ENCODE measurements at regions not wholly inside any gene's neighbourhood (a gene's known extent, or its start where the extent isn't known, plus 50 kb on each side); places are given as distances from the start of the nearest gene placed in this dataset.

DNA sequence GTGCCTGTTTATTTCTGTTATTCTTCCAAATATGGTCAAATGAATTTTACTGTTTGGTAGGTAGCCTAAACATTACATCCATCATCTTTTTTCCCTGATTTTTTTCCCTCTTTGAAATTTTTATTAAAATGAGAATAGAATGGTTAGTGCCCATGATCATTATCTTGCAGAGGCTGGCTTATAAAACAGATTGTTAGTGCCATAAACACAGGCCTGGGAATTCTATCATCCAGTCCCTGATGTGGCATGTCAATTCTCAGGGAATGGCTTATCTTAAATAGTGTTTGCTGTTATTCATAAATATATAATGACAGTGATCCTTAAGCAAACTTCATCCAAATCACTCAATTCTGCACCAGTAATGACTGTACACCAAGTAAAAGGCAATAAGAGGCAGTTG, 207.3 kb downstream of the TUSC7 start:
- H3K9ac ChIP-seq (ENCODE audit: low read length), result no peak overlapping the region
- no peaks in the 10 kb centered on the region for H3K27me3 ChIP-seq (ENCODE audit: low read depth, low read length)
- H3K9me3 ChIP-seq (ENCODE audit: insufficient read depth, low read length), result no peaks in the 10 kb centered on the region
- H3K4me3 ChIP-seq (ENCODE audit: low read length), result no peak overlapping the region
- no peaks in the 10 kb centered on the region for H3K79me2 ChIP-seq (ENCODE audit: low read length)
- no peak overlapping the region for H2AFZ ChIP-seq (ENCODE audit: low read depth, low read length)
- no peak for TF ChIP-seq CTCF (IDR thresholded peaks at IDR 0.05; ENCODE audit: low read depth, low read length)
- no peak for TF ChIP-seq EZH2phosphoT487 (IDR thresholded peaks at IDR 0.05; ENCODE audit: low read depth)
- H3K36me3 ChIP-seq (replicated peaks; ENCODE audit: low read depth, low read length), result no peaks in the 10 kb centered on the region
- H4K20me1 ChIP-seq (ENCODE audit: insufficient read depth, low read length), result no peaks in the 10 kb centered on the region
- no peak overlapping the region for H3K4me2 ChIP-seq (ENCODE audit: low read length)
- H3K27ac ChIP-seq (ENCODE audit: low read length), result no peak overlapping the region
- no peaks in the 10 kb centered on the region for H3K4me1 ChIP-seq (ENCODE audit: low read length)

GRCh38 chr3:116920826-116921610, 211.4 kb downstream of the TUSC7 start:
- Histone ChIP-seq H3K4me2 (ENCODE audit: low read length) (no peak overlapping the region), H3K27ac (ENCODE audit: low read length) (no peak overlapping the region), H3K4me3 (ENCODE audit: low read length) (no peak overlapping the region), H3K9ac (ENCODE audit: low read length) (no peak overlapping the region), H3K79me2 (ENCODE audit: low read length) (no peaks in the 10 kb centered on the region), H3K36me3 (replicated peaks; ENCODE audit: low read depth, low read length) (no peaks in the 10 kb centered on the region), H3K4me1 (ENCODE audit: low read length) (no peaks in the 10 kb centered on the region), H4K20me1 (ENCODE audit: insufficient read depth, low read length) (no peaks in the 10 kb centered on the region), H3K9me3 (ENCODE audit: insufficient read depth, low read length) (no peaks in the 10 kb centered on the region), H2AFZ (ENCODE audit: low read depth, low read length) (no peak overlapping the region), H3K27me3 (ENCODE audit: low read depth, low read length) (no peaks in the 10 kb centered on the region)
- TF ChIP-seq EZH2phosphoT487 (IDR thresholded peaks at IDR 0.05; ENCODE audit: low read depth) (no peak), CTCF (IDR thresholded peaks at IDR 0.05; ENCODE audit: low read depth, low read length) (no peak)

DNA sequence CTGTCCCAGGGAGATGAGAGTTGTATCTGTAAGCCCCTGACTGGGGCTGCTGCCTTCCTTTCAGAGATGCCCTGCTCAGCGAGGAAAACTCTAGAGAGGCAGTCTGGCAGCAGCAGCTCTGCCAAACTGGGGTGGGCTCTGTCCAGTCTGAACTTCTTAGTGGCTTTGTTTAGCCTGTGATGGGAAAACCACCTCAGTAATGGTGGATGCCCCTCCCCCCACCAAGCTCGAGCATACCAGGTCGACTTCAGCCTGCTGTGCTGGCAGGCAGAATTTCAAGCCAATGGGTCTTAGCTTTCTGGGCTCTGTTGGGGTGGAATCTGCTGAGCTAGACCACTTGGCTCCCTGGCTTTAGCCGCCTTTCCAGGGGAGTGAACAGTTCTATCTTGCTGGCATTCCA, 218.3 kb downstream of the TUSC7 start:
- no peak for TF ChIP-seq CTCF (IDR thresholded peaks at IDR 0.05; ENCODE audit: low read depth, low read length)
- TF ChIP-seq EZH2phosphoT487 (IDR thresholded peaks at IDR 0.05; ENCODE audit: low read depth), result no peak
- H3K4me2 ChIP-seq (ENCODE audit: low read length), result no peak overlapping the region
- no peak overlapping the region for H3K9ac ChIP-seq (ENCODE audit: low read length)
- no peaks in the 10 kb centered on the region for H3K36me3 ChIP-seq (replicated peaks; ENCODE audit: low read depth, low read length)
- no peaks in the 10 kb centered on the region for H3K9me3 ChIP-seq (ENCODE audit: insufficient read depth, low read length)
- no peaks in the 10 kb centered on the region for H3K27me3 ChIP-seq (ENCODE audit: low read depth, low read length)
- no peak overlapping the region for H2AFZ ChIP-seq (ENCODE audit: low read depth, low read length)
- no peaks in the 10 kb centered on the region for H3K79me2 ChIP-seq (ENCODE audit: low read length)
- H3K4me3 ChIP-seq (ENCODE audit: low read length), result no peak overlapping the region
- H4K20me1 ChIP-seq (ENCODE audit: insufficient read depth, low read length), result no peaks in the 10 kb centered on the region
- no peak overlapping the region for H3K27ac ChIP-seq (ENCODE audit: low read length)
- H3K4me1 ChIP-seq (ENCODE audit: low read length), result no peaks in the 10 kb centered on the region

DNA sequence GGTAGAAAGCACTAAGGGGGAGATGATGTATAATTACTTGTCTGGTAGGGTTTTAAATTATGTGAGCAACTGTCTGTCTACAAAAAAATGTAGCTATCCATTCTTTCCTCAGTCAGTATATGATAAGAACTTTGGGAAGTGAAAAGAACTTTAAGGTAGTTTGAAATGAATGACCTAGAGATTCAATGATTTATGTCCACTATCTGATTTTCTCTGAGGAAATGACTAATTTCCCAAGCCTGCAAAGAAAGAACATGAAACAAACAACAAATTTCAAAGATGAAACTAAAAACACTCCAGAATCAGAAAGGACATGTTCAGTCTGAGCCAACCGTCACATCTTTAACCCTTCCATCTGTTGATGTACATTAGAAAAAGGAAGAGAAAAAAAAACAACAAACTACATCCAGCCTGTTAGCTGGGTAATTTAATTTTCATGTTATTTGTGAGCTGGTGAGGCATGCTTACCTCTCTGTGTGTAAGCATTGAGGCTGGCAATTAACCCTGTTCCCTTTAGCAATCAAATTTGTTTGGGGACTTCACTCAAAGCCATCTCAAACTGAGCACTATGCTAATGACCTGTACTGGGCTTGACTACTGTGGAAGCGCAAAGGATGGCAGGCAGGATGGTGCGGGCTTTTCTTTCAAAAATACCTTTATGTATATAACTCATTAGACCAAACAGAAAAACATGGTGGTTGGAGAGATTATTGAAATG, 220.1 kb downstream of the TUSC7 start:
- Histone ChIP-seq H3K4me3 (ENCODE audit: low read length) (no peak overlapping the region), H3K9ac (ENCODE audit: low read length) (no peak overlapping the region), H3K27ac (ENCODE audit: low read length) (no peak overlapping the region), H3K36me3 (replicated peaks; ENCODE audit: low read depth, low read length) (no peaks in the 10 kb centered on the region), H3K27me3 (ENCODE audit: low read depth, low read length) (no peaks in the 10 kb centered on the region), H3K9me3 (ENCODE audit: insufficient read depth, low read length) (no peaks in the 10 kb centered on the region), H3K4me1 (ENCODE audit: low read length) (no peaks in the 10 kb centered on the region), H3K79me2 (ENCODE audit: low read length) (no peaks in the 10 kb centered on the region), H2AFZ (ENCODE audit: low read depth, low read length) (no peak overlapping the region), H4K20me1 (ENCODE audit: insufficient read depth, low read length) (no peaks in the 10 kb centered on the region), H3K4me2 (ENCODE audit: low read length) (no peak overlapping the region)
- TF ChIP-seq CTCF (IDR thresholded peaks at IDR 0.05; ENCODE audit: low read depth, low read length) (no peak), EZH2phosphoT487 (IDR thresholded peaks at IDR 0.05; ENCODE audit: low read depth) (no peak)

Data from OCI-LY3 (cell line).